Uterus (tissue), 3 donors: ENCODE measurements at regions not wholly inside any gene's neighbourhood (a gene's known extent, or its start where the extent isn't known, plus 50 kb on each side); places are given as distances from the start of the nearest gene placed in this dataset.

Experiments
- DNase-seq, 2 donors: peaks; one replicate each; pipeline ENCODE4 v3.0.0-alpha.2; 2019 to 2020
- H3K27ac ChIP-seq, 2 donors: fragments of 200-600 bp; sonication (generic); 1 replicate in 1 of 2; 2 replicates in 1 of 2; pipeline ENCODE4 v1.5.1; 2016 to 2018
- H3K27me3 ChIP-seq, 2 donors: fragments of 200-600 bp; sonication (generic); one replicate each; pipeline ENCODE4 v1.5.1; 2018 to 2019; ENCODE audit warnings: control low read depth in 1 of 2
- H3K36me3 ChIP-seq, 2 donors: fragments of 200-600 bp; sonication (generic); one replicate each; pipeline ENCODE4 v1.5.1; 2019; ENCODE audit warnings: control low read depth in 1 of 2
- H3K4me1 ChIP-seq, 2 donors: fragments of 200-600 bp; sonication (generic); one replicate each; pipeline ENCODE4 v1.5.1; 2018 to 2019; ENCODE audit warnings: control low read depth in 1 of 2
- H3K4me3 ChIP-seq, 2 donors: fragments of 200-600 bp; sonication (generic); 1 replicate in 1 of 2; 2 replicates in 1 of 2; pipeline ENCODE4 v1.5.1; 2018 to 2019; ENCODE audit warnings: mild to moderate bottlenecking in 1 of 2
- H3K9me3 ChIP-seq, 2 donors: fragments of 200-600 bp; sonication (generic); one replicate each; pipeline ENCODE4 v1.5.1; 2019; ENCODE audit warnings: control low read depth in 1 of 2
- POLR2A ChIP-seq, 2 donors: fragments of 450-650 bp; IDR thresholded peaks; one replicate each; pipeline ENCODE4 v1.6.1; 2016; ENCODE audit warnings: antibody characterized with exemption in 2 of 2, mild to moderate bottlenecking in 1 of 2, moderate library complexity in 1 of 2
- intact Hi-C: fragments of 100-400 bp; cut with DNase I; formaldehyde crosslinking; loops from one replicate; pipeline ENCODE4 v1.15.1; 2023; ENCODE audit warnings: low total_unique reads
- TF ChIP-seq, protein P1 (sequence below), 4 experiments: fragments of 200-600 bp in 2 of 4; fragments of 450-650 bp in 2 of 4; sonication (generic) in 2 of 4; IDR thresholded peaks; one replicate each; pipeline ENCODE4 v1.5.1; 2016 to 2019; ENCODE audit warnings: antibody characterized with exemption in 4 of 4, mild to moderate bottlenecking in 2 of 4, moderate library complexity in 1 of 4
- donor health status: DM: yes; HTN: yes; CAD: no.

DNA sequence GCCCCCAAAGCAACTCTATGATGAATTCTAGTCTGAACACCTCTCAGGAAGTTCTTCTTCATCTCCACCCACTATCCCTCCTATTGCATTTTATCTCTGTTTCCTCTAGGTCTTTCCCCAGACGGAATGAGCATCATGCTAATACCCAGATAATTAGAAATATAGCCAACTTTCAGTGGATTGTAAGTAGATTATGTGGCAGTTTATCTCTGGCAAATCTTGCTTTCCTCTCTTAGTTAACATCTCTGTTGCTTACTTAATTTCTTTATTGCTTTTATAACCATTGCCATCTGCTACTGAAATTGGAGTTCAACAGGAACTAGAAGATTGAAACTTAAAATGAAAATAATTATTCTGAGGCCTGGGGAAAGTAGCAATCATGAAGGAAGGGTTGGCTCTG lies 378.6 kb downstream of the RPS6KC1 start:
- Histone ChIP-seq H3K27me3 (no peaks in the 10 kb centered on the region), H3K4me3 (no peak overlapping the region), H3K27ac (no peak overlapping the region), H3K36me3 (no peaks in the 10 kb centered on the region), H3K9me3 (no peaks in the 10 kb centered on the region), H3K4me1 (no peaks in the 10 kb centered on the region)
- intact Hi-C loops = no loop called here
- DNase-seq = no peak
- no peak for TF ChIP-seq POLR2A (IDR thresholded peaks at IDR 0.05)
- TF ChIP-seq, protein P1, sequence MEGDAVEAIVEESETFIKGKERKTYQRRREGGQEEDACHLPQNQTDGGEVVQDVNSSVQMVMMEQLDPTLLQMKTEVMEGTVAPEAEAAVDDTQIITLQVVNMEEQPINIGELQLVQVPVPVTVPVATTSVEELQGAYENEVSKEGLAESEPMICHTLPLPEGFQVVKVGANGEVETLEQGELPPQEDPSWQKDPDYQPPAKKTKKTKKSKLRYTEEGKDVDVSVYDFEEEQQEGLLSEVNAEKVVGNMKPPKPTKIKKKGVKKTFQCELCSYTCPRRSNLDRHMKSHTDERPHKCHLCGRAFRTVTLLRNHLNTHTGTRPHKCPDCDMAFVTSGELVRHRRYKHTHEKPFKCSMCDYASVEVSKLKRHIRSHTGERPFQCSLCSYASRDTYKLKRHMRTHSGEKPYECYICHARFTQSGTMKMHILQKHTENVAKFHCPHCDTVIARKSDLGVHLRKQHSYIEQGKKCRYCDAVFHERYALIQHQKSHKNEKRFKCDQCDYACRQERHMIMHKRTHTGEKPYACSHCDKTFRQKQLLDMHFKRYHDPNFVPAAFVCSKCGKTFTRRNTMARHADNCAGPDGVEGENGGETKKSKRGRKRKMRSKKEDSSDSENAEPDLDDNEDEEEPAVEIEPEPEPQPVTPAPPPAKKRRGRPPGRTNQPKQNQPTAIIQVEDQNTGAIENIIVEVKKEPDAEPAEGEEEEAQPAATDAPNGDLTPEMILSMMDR (IDR thresholded peaks at IDR 0.05) = no peak

DNA sequence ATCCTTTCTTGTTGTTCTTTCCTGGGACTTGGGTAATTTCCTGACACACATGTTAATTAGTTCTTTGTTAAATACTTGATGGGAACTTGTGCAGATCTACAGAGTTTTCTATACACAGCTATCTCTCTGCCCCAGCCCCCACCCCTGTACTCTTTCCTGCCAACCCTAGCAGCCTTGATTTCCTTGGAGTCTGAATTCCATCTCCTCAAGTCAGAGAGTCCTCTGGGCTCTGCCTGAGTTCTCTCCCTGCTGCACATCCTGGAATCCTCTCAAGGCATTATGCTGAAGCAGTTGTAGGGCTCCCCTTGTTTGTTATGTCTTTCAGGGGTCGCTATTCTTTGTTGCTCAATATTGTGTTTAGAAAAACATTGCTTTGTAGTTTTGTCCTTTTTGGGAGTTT lies 384.7 kb downstream of the RPS6KC1 start:
- Histone ChIP-seq H3K4me1 (no peaks in the 10 kb centered on the region), H3K4me3 (no peak overlapping the region), H3K36me3 (no peaks in the 10 kb centered on the region), H3K9me3 (no peaks in the 10 kb centered on the region), H3K27ac (no peak overlapping the region), H3K27me3 (no peaks in the 10 kb centered on the region)
- intact Hi-C loops = no loop called here
- no peak for TF ChIP-seq POLR2A (IDR thresholded peaks at IDR 0.05)
- TF ChIP-seq, protein P1 (IDR thresholded peaks at IDR 0.05) = no peak
- DNase-seq = no peak

DNA sequence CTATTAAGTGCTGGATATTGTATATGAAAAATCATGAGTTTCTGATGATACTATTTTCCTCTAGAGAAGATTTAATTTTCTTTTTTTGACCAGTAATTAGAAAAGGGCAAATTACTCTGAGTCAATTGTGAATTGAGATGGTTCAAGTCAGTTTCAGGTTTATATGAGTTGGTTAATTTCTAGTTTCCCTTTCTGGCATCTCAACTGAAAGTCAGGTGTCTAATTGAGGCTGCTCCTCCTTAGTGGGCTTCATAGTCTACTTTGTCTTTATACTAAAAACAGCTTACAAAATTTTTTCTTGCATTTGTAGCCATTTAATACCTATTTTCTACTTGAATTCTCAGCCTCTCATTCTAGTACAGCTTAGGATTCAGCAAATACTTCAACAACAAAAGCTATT lies 387.3 kb downstream of the RPS6KC1 start:
- Histone ChIP-seq H3K4me1 (no peaks in the 10 kb centered on the region), H3K27ac (no peak overlapping the region), H3K9me3 (no peaks in the 10 kb centered on the region), H3K36me3 (no peaks in the 10 kb centered on the region), H3K4me3 (no peak overlapping the region), H3K27me3 (no peaks in the 10 kb centered on the region)
- TF ChIP-seq, protein P1 (IDR thresholded peaks at IDR 0.05) = no peak
- TF ChIP-seq POLR2A (IDR thresholded peaks at IDR 0.05) = no peak
- DNase-seq = no peak
- intact Hi-C loops = no loop called here

DNA sequence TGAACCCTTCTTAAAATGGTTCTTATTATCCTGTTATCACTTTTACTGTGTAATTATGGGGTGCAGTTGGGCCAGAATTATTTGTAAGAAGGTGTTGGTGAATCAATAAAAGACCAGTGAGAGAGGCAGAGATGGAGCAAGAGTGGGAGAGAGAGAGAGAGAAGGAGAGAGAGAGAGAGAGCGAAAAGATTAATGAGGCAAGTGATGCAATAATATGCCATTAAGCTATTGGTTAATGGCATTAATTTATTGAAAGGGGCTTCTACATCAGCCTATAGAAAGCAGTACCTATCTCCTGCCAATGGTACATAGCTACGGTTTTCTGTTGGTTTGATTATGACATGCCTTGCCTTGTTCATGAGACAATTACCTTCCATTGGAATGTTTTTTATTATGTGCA lies 388.7 kb downstream of the RPS6KC1 start:
- intact Hi-C loops = no loop called here
- no peak for DNase-seq
- no peaks in the 10 kb centered on the region for H3K9me3 ChIP-seq
- no peaks in the 10 kb centered on the region for H3K36me3 ChIP-seq
- H3K4me3 ChIP-seq = no peak overlapping the region
- H3K27me3 ChIP-seq = no peaks in the 10 kb centered on the region
- H3K4me1 ChIP-seq = no peaks in the 10 kb centered on the region
- no peak overlapping the region for H3K27ac ChIP-seq
- no peak for TF ChIP-seq POLR2A (IDR thresholded peaks at IDR 0.05)
- TF ChIP-seq, protein P1 (IDR thresholded peaks at IDR 0.05) = no peak

DNA sequence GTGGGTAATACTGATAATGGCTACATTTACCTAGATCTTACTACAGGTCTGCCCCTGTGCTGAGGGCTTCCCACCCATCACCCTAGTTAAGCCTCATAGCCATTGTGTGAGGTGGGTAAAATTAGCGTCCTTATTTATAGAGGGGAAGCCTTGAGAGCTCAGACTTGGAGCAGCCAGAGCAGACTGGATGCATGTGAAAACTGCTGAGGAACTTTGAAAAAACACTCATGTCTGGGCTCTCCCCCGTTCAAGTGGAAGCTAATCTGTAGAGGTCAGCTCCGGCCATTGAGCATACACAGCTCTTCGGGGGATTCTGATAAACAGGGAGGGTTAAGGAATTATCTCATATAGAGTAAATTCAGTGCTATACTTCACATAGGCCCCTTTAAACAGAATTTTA lies 389.7 kb downstream of the RPS6KC1 start:
- H3K27me3 ChIP-seq = no peaks in the 10 kb centered on the region
- intact Hi-C loops = no loop called here

More for the DNA sequence above, 389.7 kb downstream of the RPS6KC1 start:
- no peak for TF ChIP-seq POLR2A (IDR thresholded peaks at IDR 0.05)
- TF ChIP-seq, protein P1 (IDR thresholded peaks at IDR 0.05) = no peak
- Histone ChIP-seq H3K36me3 (no peaks in the 10 kb centered on the region), H3K27ac (no peak overlapping the region), H3K9me3 (no peaks in the 10 kb centered on the region), H3K4me3 (no peak overlapping the region), H3K4me1 (no peaks in the 10 kb centered on the region)
- no peak for DNase-seq
